ENCODE measurements at regions not wholly inside any gene's neighbourhood (a gene's known extent, or its start where the extent isn't known, plus 50 kb on each side); places are given as distances from the start of the nearest gene placed in this dataset.

GRCh38 chr7:34312624-34313023 is 345.4 kb upstream of the NPSR1 start:
- TF ChIP-seq MAX (IDR thresholded peaks at IDR 0.05) (no peak), EGR1 (IDR thresholded peaks at IDR 0.05) (no peak), RAD21 (IDR thresholded peaks at IDR 0.05; ENCODE audit: low read depth) (no peak), TCF12 (IDR thresholded peaks at IDR 0.05; ENCODE audit: low read depth) (no peak), EP300 (IDR thresholded peaks at IDR 0.05; ENCODE audit: borderline replicate concordance) (no peak), ZBTB7A (IDR thresholded peaks at IDR 0.05; ENCODE audit: low read depth) (no peak), NFIC (IDR thresholded peaks at IDR 0.05) (no peak), CEBPB (IDR thresholded peaks at IDR 0.05) (no peak), TEAD4 (IDR thresholded peaks at IDR 0.05) (no peak), YY1 (IDR thresholded peaks at IDR 0.05; ENCODE audit: low read depth) (no peak), TAF1 (IDR thresholded peaks at IDR 0.05; ENCODE audit: low read depth) (no peak), FOXM1 (IDR thresholded peaks at IDR 0.05; ENCODE audit: borderline replicate concordance, low read depth) (no peak), CREB1 (IDR thresholded peaks at IDR 0.05; ENCODE audit: low read depth) (no peak), REST (IDR thresholded peaks at IDR 0.05; ENCODE audit: low read depth) (no peak), USF1 (IDR thresholded peaks at IDR 0.05) (no peak)

- no peak for TF ChIP-seq REST (IDR thresholded peaks at IDR 0.05; ENCODE audit: low read depth)
- no peak for TF ChIP-seq EGR1 (IDR thresholded peaks at IDR 0.05)
- no peak for TF ChIP-seq FOXM1 (IDR thresholded peaks at IDR 0.05; ENCODE audit: borderline replicate concordance, low read depth)
- TF ChIP-seq USF1 (IDR thresholded peaks at IDR 0.05): no peak
- no peak for TF ChIP-seq TEAD4 (IDR thresholded peaks at IDR 0.05)
- no peak for TF ChIP-seq TAF1 (IDR thresholded peaks at IDR 0.05; ENCODE audit: low read depth)
- no peak for TF ChIP-seq CREB1 (IDR thresholded peaks at IDR 0.05; ENCODE audit: low read depth)
- no peak for TF ChIP-seq TCF12 (IDR thresholded peaks at IDR 0.05; ENCODE audit: low read depth)
- TF ChIP-seq EP300 (IDR thresholded peaks at IDR 0.05; ENCODE audit: borderline replicate concordance): no peak
- TF ChIP-seq ZBTB7A (IDR thresholded peaks at IDR 0.05; ENCODE audit: low read depth): no peak
- no peak for TF ChIP-seq YY1 (IDR thresholded peaks at IDR 0.05; ENCODE audit: low read depth)
- TF ChIP-seq CEBPB (IDR thresholded peaks at IDR 0.05): no peak
- TF ChIP-seq NFIC (IDR thresholded peaks at IDR 0.05): no peak
- no peak for TF ChIP-seq RAD21 (IDR thresholded peaks at IDR 0.05; ENCODE audit: low read depth)
- TF ChIP-seq MAX (IDR thresholded peaks at IDR 0.05): no peak
Measured at GRCh38 chr7:34313289-34313688, 344.7 kb upstream of the NPSR1 start.

GRCh38 chr7:34315032-34315431 is 343.0 kb upstream of the NPSR1 start:
- TF ChIP-seq EGR1 (IDR thresholded peaks at IDR 0.05) (no peak), EP300 (IDR thresholded peaks at IDR 0.05; ENCODE audit: borderline replicate concordance) (no peak), ZBTB7A (IDR thresholded peaks at IDR 0.05; ENCODE audit: low read depth) (no peak), NFIC (IDR thresholded peaks at IDR 0.05) (no peak), TAF1 (IDR thresholded peaks at IDR 0.05; ENCODE audit: low read depth) (no peak), YY1 (IDR thresholded peaks at IDR 0.05; ENCODE audit: low read depth) (no peak), REST (IDR thresholded peaks at IDR 0.05; ENCODE audit: low read depth) (no peak)

- no peak for TF ChIP-seq TAF1 (IDR thresholded peaks at IDR 0.05; ENCODE audit: low read depth)
- TF ChIP-seq MAX (IDR thresholded peaks at IDR 0.05): no peak
- TF ChIP-seq CREB1 (IDR thresholded peaks at IDR 0.05; ENCODE audit: low read depth): no peak
- no peak for TF ChIP-seq USF1 (IDR thresholded peaks at IDR 0.05)
- TF ChIP-seq YY1 (IDR thresholded peaks at IDR 0.05; ENCODE audit: low read depth): no peak
- TF ChIP-seq EGR1 (IDR thresholded peaks at IDR 0.05): no peak
- TF ChIP-seq NFIC (IDR thresholded peaks at IDR 0.05): no peak
- TF ChIP-seq FOXM1 (IDR thresholded peaks at IDR 0.05; ENCODE audit: borderline replicate concordance, low read depth): no peak
- TF ChIP-seq TCF12 (IDR thresholded peaks at IDR 0.05; ENCODE audit: low read depth): no peak
- no peak for TF ChIP-seq RAD21 (IDR thresholded peaks at IDR 0.05; ENCODE audit: low read depth)
- TF ChIP-seq CEBPB (IDR thresholded peaks at IDR 0.05): no peak
- no peak for TF ChIP-seq ZBTB7A (IDR thresholded peaks at IDR 0.05; ENCODE audit: low read depth)
- no peak for TF ChIP-seq TEAD4 (IDR thresholded peaks at IDR 0.05)
- no peak for TF ChIP-seq REST (IDR thresholded peaks at IDR 0.05; ENCODE audit: low read depth)
Measured at GRCh38 chr7:34317039-34317438, 341.0 kb upstream of the NPSR1 start.
